ENCODE measurements at regions not wholly inside any gene's neighbourhood (a gene's known extent, or its start where the extent isn't known, plus 50 kb on each side); places are given as distances from the start of the nearest gene placed in this dataset.

DNA sequence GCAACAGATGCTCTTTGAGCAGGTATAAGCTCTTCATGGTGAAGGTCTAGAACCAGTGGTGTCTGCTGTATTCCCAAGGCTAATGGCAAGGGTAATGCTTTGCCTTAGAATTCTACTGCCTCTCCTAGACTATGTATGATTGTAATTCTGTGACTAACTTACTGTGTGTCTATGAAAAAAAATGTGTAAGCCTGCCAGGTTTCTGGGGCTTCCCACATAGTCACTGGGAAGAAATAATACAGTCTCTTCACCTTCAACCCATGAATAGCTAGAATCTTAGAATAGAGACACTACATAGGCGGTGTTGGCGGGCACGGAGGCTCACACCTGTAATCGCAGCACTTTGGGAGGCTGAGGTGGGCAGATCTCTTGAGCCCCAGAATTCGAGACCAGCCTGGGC is 84.1 kb downstream of the C11orf91 start:
- DNase-seq = no peak

DNA sequence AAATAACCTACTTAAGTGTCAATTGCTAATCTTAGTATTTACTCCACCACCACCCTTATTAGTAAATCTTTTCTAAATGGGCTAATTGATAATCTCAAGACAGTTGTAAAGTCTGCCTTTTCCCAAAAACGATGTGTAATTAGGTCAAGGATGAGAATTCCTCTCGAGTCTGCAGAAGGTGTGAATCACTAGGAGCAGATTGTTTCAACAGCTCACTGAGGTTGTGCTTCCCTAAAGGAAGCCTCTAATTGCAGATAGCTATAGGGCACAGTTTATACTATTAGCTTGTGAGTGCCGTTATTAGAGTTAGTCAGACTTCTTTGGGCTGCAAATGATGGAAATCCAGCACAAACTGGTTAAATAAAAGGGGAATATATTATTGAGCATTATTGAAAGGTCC is 84.9 kb downstream of the C11orf91 start:
- no peak for DNase-seq

DNA sequence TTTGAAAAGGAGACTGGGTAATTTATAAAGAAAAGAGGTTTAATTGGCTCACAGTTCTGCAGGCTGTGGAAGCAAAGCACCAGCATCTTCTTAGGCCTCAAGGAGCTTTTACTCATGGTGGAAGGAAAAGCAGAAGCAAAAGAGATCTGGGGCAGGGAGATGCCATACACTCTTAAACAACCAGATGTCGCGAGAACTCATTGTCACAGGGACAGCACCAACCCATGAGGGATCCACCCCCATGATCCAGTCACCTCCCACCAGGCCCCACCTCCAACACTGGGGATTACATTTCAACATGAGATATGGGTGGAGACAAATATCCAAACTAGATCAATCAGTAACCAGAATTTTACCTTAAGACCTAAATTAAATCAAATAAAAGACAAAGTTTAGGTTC is 87.2 kb downstream of the C11orf91 start:
- DNase-seq = no peak

DNA sequence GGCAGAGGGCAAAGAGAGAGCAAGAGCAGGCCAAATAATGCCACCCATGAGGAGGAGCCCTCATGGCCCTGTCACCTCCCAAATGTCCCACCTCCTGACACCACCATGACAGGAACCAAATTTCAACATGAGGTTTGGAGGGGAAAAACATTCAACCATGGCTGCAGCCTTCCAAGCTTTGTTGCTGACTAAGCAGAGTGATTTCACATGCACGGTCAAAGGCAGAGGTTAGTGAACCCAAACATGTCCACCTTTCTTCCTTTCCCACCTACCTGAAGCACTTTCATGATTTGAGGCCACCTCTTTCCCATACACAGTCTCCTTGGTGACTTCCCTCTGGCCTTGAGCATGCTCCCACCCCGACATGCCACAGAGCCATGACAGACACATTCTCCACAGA is 89.7 kb downstream of the C11orf91 start:
- DNase-seq = no peak

DNA sequence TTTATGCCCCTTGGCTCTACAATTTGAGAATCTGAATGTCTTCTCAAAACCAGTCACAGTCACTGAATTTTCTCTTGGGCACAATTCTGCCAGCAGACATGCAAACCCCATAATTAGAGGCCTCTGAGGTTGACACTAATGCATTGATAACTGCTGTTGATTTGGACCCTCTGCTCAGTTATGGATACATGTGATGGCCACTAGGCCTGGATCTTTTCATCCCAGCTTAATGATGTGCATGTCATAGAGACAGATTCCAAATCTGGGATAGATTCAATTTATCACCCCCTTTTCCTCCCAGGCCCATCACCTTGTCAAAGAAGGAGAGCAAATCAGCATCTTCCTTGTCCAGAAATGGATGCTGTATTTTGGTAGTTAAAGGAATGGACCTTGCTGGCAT is 92.2 kb downstream of the C11orf91 start:
- no peak for DNase-seq

DNA sequence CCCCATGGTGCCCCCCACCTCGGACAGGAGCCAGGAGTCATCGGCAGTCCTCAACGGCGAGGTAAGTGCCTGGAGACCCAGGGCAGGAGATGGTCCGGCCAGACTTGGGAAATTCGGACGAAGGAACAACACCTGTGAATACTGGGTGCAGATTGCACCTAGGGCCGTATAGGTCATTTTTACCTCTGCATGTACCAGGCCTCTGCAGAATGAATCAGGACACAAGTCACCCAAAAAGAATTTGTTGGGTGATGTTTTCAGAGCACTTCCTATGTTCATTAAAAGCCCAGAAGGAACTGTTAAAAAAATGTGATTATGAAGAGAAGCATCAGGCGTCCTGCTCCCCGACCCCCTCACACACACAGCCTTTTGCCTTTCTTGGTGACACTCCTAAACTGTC is 93.9 kb downstream of the C11orf91 start:
- DNase-seq = no peak

DNA sequence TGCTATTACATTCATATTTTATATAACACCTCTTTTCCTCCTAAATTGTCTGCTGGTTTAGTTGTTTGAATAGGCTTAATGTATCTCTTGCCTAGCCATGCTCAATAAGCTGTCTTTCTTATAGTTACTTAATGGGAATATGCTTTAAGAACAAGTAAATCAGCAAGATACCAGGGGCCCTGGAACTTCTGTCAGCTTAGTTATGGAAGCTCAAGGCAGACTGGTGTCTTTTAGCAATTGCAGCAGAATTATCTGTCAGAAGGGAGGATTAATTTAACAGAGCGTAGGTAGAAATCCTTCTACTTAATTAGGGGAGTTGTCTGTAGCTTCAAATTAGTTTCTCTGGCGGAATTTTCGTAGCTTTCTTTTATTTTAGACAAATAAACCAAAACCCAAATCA is 94.9 kb downstream of the C11orf91 start:
- DNase-seq = no peak

DNA sequence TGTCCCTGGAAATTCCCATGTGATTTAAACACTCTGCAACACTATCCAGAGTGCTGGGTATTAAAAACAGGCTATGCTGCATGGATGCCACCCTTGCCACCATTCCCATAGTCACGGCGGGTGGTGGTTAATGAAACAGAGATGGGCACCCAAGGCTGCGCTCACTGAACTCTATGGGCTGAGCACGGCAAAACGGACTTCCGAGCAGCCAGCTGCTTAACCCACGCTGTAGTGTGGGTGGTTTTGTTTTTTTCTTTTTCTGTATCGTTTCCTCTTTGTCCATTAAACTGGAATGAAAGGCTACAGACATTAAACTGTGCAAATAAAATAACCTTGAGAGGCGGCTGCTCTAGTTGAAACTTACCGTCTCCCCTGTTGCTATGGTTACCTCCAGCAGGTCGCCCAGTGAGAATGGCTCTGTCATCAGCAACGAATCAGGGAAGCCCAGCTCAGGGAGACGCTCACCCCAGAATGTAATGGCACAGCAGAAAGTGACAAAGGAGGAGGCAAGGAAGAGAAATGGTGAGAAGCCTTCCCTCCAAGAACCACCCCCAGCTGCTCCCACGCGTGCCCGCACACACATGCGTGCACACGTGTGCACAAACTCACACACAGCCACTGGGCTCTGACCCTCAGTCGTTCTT is 102.1 kb downstream of the C11orf91 start:
- DNase-seq = no peak

DNA sequence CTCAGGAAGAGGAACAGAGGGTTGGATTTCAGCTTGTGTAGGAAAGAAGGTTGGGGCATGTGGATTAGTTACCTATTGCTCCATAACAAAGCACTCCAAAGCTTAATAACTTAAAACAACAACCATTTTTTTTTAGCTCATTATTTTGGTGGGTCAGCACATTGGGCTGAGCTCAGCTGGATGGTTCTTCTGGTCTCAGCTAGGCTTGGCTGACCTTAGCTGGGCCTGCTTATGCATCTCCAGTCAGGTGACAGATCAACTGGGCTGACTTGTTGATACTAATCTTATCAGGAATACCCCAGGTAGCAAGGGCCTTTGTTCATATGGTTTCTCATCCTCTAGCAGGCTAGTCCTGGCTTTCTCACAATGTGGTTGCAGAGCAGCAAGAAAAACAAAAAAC is 106.4 kb downstream of the C11orf91 start:
- no peak for DNase-seq

DNA sequence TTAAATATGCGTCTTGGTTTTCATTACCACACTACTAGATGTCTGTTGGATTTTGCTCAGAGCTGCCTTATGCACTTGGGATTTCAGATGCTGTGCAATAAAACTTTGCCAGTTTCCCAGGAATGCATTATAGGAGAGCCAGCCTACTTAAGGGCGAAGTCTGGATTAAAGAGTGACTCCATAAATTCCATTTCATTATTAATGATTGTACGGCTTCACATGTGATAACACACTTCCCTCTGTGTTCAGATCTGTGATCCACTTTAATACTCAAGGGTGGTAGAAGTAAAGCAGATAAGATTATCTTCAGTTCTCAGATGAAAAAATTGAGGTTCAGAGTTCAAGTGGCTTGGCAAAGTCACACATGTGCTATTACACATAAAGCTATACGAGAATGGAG is 110.2 kb downstream of the C11orf91 start:
- DNase-seq = no peak

DNA sequence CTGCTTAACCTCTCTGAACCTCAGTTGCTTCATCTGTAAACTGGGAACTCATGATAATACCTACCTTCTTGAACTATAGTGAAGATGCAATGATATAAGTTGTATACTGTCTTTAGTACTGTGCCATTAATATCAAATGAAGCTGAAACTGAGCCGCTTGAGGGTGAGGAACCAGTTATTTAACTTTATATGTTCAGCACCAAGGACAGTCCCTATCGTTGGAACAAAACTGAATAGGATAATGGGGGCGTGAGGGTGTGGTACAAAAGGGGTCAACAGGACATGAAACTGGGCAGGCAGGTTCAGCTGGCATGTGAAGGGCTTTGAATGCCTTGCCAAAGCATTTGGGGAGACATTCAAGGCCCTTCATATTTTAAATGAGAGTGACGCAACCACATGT is 112.6 kb downstream of the C11orf91 start:
- no peak for DNase-seq

DNA sequence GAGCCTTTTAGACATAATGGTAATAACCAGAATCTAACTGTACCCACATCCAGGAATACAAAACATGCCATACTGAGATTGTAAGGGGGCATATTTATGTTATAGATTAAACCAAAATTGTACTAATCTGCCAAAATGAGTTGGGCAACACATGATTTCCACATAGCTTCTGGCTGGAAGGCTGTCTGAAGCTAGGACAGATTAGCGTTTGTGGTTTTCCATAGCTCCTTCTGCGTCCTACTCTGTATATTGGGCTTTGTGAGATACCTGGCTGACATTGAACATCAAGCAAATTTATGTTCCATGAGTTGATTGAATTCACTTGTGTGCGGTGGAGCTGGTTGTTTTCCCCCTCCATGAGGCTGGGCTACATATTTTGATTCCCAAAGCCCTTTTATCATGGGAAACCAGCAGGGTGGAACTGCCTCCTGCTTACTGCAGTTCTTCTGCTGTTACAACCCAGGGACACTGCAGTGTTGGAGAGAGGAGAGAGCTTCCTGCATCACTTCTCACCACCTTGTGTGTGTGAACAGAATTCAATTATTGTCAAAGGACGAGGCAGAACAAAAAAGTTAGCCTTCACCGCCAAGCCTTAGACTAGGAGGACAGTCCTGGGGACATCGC is 114.9 kb downstream of the C11orf91 start:
- no peak for DNase-seq

DNA sequence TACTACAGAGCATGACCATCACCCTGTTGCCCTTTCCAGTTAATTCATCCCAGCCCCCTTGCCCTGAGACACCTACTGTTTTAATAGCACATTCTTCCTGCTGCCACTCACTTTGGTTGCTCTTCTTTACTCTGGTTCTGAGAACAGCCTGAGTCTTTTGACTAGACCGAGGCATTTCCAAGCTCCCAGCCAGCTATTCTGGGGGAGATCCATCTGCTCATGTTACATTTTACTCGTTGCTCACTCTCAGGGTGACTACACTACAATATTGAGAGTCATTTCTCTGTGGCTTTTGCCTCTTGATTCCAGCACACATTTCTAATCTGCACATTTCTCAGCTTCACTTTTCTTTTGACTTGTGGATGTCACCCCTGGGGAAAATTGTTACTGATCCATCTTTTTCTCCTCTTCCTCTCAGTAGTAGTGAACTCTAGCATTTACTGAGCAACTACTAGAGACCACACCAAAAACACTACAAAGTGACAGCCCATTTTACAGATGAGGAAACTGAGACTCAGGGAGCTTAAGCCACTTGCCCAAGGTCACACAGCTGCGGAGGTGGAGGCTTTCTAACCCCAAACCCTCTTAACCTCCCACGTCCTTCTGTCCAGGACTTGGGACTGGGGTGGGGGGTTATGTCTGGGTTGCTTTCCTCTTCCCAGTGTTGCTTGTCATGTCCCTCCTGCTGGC is 117.8 kb downstream of the C11orf91 start:
- DNase-seq = no peak

DNA sequence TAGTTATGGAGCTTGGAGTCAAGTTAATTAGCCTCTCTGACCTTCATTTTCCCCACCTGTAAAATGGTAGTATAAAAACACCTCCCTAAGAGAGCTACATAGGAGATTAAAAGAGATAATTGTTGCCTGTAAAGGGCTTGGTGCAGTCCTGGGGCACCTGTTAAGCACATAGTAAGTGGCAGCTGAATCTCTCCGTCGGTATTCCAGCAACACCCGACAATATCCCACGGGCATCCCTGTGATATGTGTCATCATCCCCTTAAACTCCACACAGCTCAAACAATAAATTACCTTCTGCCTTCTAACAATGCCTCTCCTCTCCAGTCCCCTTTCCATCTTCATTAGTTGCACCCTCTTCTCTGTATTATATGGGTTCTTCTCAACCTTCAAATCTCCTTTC is 121.5 kb downstream of the C11orf91 start:
- no peak for DNase-seq

DNA sequence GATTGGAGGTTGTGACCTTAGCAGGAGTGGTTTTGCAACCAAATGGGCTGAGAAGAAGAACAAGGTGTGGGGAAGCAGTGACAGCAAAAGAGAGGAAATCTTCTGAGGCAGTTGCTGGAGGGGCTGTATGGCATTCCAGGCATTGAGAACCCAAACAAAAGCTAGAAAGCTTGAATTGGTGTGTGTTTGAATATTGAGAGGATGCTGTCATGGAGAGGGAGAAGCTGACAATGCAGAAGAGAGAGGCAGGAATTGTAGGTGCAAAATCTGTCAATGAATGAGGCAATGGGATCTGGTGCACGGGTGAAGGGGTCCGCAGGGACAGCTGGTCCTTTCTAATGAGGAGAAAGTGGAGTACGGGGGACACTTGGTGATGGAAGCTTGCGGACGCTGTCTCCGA is 123.4 kb downstream of the C11orf91 start:
- no peak for DNase-seq

DNA sequence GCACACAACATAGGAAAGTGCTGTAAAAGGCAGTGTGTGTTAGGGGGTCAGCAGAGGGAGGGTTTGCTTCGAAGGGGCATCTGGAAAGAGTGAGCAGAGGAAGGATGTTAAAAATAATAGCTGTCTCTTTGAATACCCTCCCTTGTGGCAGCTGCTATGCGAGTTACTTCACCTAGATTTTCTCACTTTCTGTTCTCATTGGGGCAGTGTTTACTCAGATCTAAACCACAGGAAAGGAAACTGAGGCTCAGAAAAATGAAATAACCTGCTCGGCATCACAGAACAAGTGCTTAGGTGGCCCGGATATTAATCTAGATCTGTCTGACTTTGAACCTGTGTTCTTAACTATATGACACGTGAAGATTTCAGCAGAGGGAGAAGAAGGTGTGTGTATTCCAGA is 125.3 kb downstream of the C11orf91 start:
- no peak for DNase-seq

DNA sequence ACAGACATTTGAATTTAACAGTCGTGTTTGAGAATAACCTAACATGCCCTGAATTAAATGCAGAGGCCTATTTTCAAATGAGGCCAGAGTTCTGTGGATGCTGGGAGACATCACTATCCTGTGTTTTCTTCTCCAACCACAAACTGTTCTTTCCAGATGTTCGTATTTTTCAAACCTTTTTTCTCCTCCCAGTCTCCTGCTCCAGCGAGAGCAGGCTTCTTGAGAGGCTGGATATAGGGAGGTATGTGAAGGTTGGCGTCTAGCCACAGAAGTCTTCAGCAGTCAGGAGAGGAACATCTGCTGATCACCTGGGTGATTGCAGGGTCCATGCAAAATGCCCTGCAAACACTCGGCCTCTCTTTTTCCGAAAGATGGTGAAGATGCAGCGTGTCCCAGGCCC is 126.3 kb downstream of the C11orf91 start:
- no peak for DNase-seq

DNA sequence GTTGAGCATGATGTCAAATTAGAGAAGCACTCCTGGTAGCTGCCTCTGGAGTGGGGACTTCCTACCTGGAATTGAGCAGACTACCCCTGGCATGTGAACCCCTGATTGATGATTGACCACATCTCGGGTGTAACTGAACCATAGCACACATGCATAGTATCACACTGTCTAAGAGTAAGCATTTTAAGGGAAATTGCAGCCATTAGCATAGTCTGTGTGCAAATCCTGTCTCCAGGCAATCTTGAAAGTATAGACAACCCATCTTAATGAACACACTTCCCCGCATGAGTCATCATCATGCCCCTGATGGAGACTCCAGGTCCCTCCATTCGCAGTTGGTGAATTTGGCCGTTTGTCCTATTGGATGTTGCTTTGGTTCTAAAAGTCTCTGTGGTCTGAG is 131.3 kb downstream of the C11orf91 start:
- DNase-seq = no peak

DNA sequence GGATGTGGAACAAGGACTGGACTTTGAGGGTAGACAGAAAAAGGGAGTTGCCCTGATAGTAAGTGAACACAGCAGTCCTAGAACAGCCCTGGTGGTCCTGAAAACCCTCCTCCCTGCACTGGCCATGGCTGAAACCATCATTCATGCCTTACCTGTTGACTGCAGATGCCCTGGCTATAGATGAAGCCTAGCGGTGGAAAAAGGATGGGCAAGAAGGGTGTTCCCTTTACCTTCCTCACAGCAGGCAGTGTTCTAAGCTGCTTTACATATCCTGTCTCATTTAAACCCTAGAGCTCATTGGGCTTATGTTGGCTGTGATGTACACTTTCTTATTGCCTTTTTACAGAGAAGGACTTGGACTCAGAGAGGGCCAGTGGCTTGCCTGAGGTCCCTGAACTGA is 133.6 kb downstream of the C11orf91 start:
- no peak for DNase-seq

DNA sequence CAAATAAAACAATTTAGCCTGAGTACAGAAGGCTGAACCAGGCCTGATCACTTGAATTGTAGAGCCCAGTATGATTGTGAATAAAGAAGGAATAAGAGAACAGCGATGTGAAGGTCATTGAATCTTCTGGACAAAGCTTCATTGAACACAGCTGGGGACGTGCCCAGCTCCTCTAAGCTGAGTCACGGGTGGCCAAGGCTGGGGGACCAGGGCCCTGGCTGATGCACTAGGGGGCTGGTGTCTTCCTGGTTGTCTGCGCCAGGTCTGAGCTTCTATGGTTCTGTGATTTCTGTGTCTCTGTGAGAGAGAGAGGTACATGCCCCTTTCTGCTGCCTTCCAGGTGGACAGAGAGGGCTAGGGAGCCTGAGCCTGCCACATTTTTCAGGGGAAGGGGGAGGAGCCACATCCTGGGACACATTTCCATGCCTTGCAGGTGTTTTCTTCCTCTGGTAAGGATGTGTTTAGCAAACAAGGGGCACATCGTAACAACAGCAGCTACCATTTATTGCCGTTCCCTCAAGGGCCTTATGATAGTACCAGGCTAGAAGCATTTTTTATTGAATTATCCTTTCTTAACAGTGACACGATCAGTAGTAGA is 135.7 kb downstream of the C11orf91 start:
- no peak for DNase-seq

DNA sequence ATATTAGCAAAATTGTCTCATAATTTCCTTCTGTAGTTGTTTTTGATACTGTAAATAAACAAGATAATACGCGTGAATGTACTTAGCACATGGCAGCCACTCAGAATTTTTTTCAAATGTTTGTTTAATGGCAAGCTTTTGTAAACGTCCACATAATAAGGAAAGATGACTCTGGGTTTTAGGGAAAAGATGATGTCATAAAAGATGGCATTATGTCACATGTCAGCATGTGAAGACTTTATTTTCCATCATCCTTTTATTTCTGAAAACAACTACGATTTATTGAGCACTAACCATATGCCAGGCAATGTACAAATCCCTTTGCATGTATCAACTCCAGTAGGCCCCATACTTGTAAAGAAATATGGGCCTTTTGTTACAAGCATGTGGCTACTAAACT is 139.9 kb downstream of the C11orf91 start:
- DNase-seq = no peak

DNA sequence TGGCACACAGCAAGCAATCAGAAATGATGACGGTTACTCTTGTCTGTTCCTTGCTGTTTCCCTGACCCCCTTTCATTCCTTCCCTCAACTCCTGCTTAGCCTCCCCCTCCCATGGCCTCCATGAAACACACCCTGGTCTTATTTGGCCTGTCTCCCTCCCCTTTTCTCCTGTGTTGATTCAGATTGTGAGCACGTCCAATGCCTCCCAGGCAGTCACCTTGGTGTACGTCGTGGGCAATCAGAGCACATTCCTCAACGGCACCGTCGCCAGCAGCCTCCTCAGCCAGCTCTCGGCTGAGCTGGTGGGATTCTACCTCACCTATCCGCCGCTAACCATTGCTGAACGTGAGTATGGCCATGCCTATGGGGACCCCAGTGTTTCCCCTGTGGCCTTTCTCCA is 141.1 kb downstream of the C11orf91 start:
- DNase-seq = no peak

DNA sequence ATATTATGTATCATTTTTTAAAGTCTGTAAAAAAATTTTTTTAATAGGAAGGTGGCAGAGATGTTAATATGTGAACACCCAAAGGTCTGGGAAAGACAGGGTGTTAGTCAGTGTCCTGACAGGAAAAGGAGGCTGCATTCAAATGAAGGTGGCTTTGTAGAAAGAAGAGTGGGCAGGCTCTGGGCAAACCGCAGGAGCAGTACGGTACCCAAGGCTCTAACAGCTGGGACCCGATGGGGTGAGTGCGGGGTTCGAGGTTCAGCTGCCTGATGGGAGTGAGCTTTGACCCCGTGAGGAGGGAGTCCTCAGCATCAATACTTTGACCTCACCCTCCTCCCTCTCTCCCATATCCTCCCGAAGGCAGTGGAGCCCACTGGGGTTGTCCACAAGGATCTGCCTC is 142.5 kb downstream of the C11orf91 start:
- no peak for DNase-seq

Measured in right lung (tissue), 2 donors.